ENCODE measurements at regions not wholly inside any gene's neighbourhood (a gene's known extent, or its start where the extent isn't known, plus 50 kb on each side); places are given as distances from the start of the nearest gene placed in this dataset.

GRCh38 chr3:41118461-41119390 lies 80.6 kb upstream of the CTNNB1 start:
- no peak overlapping the region for H3K4me2 ChIP-seq (ENCODE audit: low read length)
- FAIRE-seq (no peak), DNase-seq (ENCODE audit: low read depth) (no peak)
- no peaks in the 10 kb centered on the region for H3K27me3 ChIP-seq (ENCODE audit: insufficient read depth, low read length)
- peaks cover 14% of the 10 kb centered on the region for H3K27me3 Mint-ChIP-seq (ENCODE audit: low read depth, unreplicated experiment)
- no peaks in the 10 kb centered on the region for H3K9me3 ChIP-seq (ENCODE audit: insufficient read depth, low read depth, low read length)
- peaks cover 8% of the 10 kb centered on the region for H3K9me3 Mint-ChIP-seq (ENCODE audit: unreplicated experiment)
- H3K27ac Mint-ChIP-seq (ENCODE audit: unreplicated experiment): peak overlapping the region; percentile 70
- no peak overlapping the region for H3K4me3 Mint-ChIP-seq (ENCODE audit: unreplicated experiment)
- H3K4me3 ChIP-seq (ENCODE audit: insufficient read depth, low read depth, low read length): no peak overlapping the region
- H3K79me2 ChIP-seq (ENCODE audit: insufficient read depth, low read length): no peaks in the 10 kb centered on the region
- no peak overlapping the region for H3K27ac ChIP-seq (ENCODE audit: low read depth, low read length)
- no peak overlapping the region for H3K9ac ChIP-seq (ENCODE audit: low read length)
- no peak overlapping the region for H2AFZ ChIP-seq (ENCODE audit: low read depth, low read length)
- H3K36me3 Mint-ChIP-seq (ENCODE audit: low read depth, unreplicated experiment): no peaks in the 10 kb centered on the region
- no peaks in the 10 kb centered on the region for H3K36me3 ChIP-seq (ENCODE audit: insufficient read depth, low read length)
- peaks cover 28% of the 10 kb centered on the region for H3K4me1 Mint-ChIP-seq (ENCODE audit: low read depth, unreplicated experiment)
- TF ChIP-seq CTCF (IDR thresholded peaks at IDR 0.05; ENCODE audit: insufficient read depth, low read depth, low read length) (no peak), EZH2 (IDR thresholded peaks at IDR 0.05; ENCODE audit: insufficient read depth, low read length) (no peak)
- no peaks in the 10 kb centered on the region for H4K20me1 ChIP-seq (ENCODE audit: insufficient read depth, low read length)
- H3K4me1 ChIP-seq (ENCODE audit: insufficient read depth, low read length): peaks cover 12% of the 10 kb centered on the region

GRCh38 chr3:41120460-41120859 lies 78.8 kb upstream of the CTNNB1 start:
- H3K9me3 ChIP-seq (ENCODE audit: insufficient read depth, low read depth, low read length): peaks cover 6% of the 10 kb centered on the region
- no peaks in the 10 kb centered on the region for H3K27me3 ChIP-seq (ENCODE audit: insufficient read depth, low read length)
- Mint-ChIP-seq H3K9me3 (ENCODE audit: unreplicated experiment) (peaks cover 10% of the 10 kb centered on the region), H3K4me3 (ENCODE audit: unreplicated experiment) (no peak overlapping the region), H3K27me3 (ENCODE audit: low read depth, unreplicated experiment) (peaks cover 11% of the 10 kb centered on the region), H3K27ac (ENCODE audit: unreplicated experiment) (peak overlapping the region; percentile 41), H3K36me3 (ENCODE audit: low read depth, unreplicated experiment) (no peaks in the 10 kb centered on the region), H3K4me1 (ENCODE audit: low read depth, unreplicated experiment) (peaks cover 28% of the 10 kb centered on the region)
- no peak overlapping the region for H3K9ac ChIP-seq (ENCODE audit: low read length)
- no peak overlapping the region for H2AFZ ChIP-seq (ENCODE audit: low read depth, low read length)
- FAIRE-seq (no peak), DNase-seq (ENCODE audit: low read depth) (no peak)
- H3K79me2 ChIP-seq (ENCODE audit: insufficient read depth, low read length): no peaks in the 10 kb centered on the region
- peaks cover 12% of the 10 kb centered on the region for H3K4me1 ChIP-seq (ENCODE audit: insufficient read depth, low read length)
- no peak overlapping the region for H3K27ac ChIP-seq (ENCODE audit: low read depth, low read length)
- no peaks in the 10 kb centered on the region for H4K20me1 ChIP-seq (ENCODE audit: insufficient read depth, low read length)
- TF ChIP-seq CTCF (IDR thresholded peaks at IDR 0.05; ENCODE audit: insufficient read depth, low read depth, low read length) (no peak), EZH2 (IDR thresholded peaks at IDR 0.05; ENCODE audit: insufficient read depth, low read length) (no peak)
- H3K36me3 ChIP-seq (ENCODE audit: insufficient read depth, low read length): no peaks in the 10 kb centered on the region
- no peak overlapping the region for H3K4me2 ChIP-seq (ENCODE audit: low read length)
- H3K4me3 ChIP-seq (ENCODE audit: insufficient read depth, low read depth, low read length): no peak overlapping the region

GRCh38 chr3:41125258-41125657 lies 74.0 kb upstream of the CTNNB1 start:
- Histone ChIP-seq H3K27me3 (ENCODE audit: insufficient read depth, low read length) (no peaks in the 10 kb centered on the region), H3K9ac (ENCODE audit: low read length) (no peak overlapping the region), H4K20me1 (ENCODE audit: insufficient read depth, low read length) (no peaks in the 10 kb centered on the region), H3K9me3 (ENCODE audit: insufficient read depth, low read depth, low read length) (peaks cover 8% of the 10 kb centered on the region), H2AFZ (ENCODE audit: low read depth, low read length) (no peak overlapping the region), H3K36me3 (ENCODE audit: insufficient read depth, low read length) (no peaks in the 10 kb centered on the region), H3K79me2 (ENCODE audit: insufficient read depth, low read length) (no peaks in the 10 kb centered on the region), H3K4me1 (ENCODE audit: insufficient read depth, low read length) (no peaks in the 10 kb centered on the region), H3K27ac (ENCODE audit: low read depth, low read length) (no peak overlapping the region), H3K4me2 (ENCODE audit: low read length) (no peak overlapping the region), H3K4me3 (ENCODE audit: insufficient read depth, low read depth, low read length) (no peak overlapping the region)
- no peaks in the 10 kb centered on the region for H3K36me3 Mint-ChIP-seq (ENCODE audit: low read depth, unreplicated experiment)
- no peak for FAIRE-seq
- DNase-seq (ENCODE audit: low read depth): no peak
- no peak overlapping the region for H3K27ac Mint-ChIP-seq (ENCODE audit: unreplicated experiment)
- H3K4me1 Mint-ChIP-seq (ENCODE audit: low read depth, unreplicated experiment): peaks cover 6% of the 10 kb centered on the region
- peaks cover 11% of the 10 kb centered on the region for H3K27me3 Mint-ChIP-seq (ENCODE audit: low read depth, unreplicated experiment)
- H3K9me3 Mint-ChIP-seq (ENCODE audit: unreplicated experiment): peaks cover 14% of the 10 kb centered on the region
- no peak overlapping the region for H3K4me3 Mint-ChIP-seq (ENCODE audit: unreplicated experiment)
- no peak for TF ChIP-seq CTCF (IDR thresholded peaks at IDR 0.05; ENCODE audit: insufficient read depth, low read depth, low read length)
- no peak for TF ChIP-seq EZH2 (IDR thresholded peaks at IDR 0.05; ENCODE audit: insufficient read depth, low read length)
